SU-DHL-6 (cell line): ENCODE measurements at regions not wholly inside any gene's neighbourhood (a gene's known extent, or its start where the extent isn't known, plus 50 kb on each side); places are given as distances from the start of the nearest gene placed in this dataset.

Experiments
- EZH2phosphoT487 ChIP-seq: fragments of 200-600 bp; sonication (generic), shearing (Covaris generic); conservative IDR thresholded peaks from 2 replicates; pipeline ENCODE4 v1.6.1; 2018; ENCODE audit warnings: mild to moderate bottlenecking, antibody characterized with exemption, low read length, moderate library complexity, mixed read lengths
- TF ChIP-seq, protein P1 (sequence below): fragments of 200-600 bp; sonication (generic); IDR thresholded peaks from one replicate; pipeline ENCODE4 v1.5.1; 2017; ENCODE audit warnings: antibody characterized with exemption, mild to moderate bottlenecking, low read length, moderate library complexity; ENCODE audit not compliant: insufficient read depth, poor library complexity, severe bottlenecking

DNA sequence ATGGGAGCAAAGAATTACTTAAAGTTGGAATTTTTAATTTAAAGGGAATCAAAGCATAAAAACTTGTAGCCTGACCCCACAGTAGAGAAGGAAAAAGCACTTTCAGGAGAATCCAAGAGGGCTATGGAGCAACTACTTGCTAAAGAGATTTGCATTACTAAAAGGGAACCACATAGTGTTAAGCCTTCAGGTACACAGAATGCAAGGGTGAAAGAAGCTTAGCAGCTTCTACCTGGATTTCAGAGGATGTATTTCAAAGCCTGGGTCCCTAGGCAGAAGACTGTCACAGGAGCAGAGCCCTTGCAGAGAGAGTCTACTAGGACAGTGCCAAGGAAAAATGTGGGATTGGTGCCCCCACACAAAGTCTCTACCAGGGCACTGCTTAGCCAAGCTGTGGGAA is 575.0 kb downstream of the GBE1 start:
- TF ChIP-seq, protein P1, sequence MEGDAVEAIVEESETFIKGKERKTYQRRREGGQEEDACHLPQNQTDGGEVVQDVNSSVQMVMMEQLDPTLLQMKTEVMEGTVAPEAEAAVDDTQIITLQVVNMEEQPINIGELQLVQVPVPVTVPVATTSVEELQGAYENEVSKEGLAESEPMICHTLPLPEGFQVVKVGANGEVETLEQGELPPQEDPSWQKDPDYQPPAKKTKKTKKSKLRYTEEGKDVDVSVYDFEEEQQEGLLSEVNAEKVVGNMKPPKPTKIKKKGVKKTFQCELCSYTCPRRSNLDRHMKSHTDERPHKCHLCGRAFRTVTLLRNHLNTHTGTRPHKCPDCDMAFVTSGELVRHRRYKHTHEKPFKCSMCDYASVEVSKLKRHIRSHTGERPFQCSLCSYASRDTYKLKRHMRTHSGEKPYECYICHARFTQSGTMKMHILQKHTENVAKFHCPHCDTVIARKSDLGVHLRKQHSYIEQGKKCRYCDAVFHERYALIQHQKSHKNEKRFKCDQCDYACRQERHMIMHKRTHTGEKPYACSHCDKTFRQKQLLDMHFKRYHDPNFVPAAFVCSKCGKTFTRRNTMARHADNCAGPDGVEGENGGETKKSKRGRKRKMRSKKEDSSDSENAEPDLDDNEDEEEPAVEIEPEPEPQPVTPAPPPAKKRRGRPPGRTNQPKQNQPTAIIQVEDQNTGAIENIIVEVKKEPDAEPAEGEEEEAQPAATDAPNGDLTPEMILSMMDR, result no peak
- no peak for TF ChIP-seq EZH2phosphoT487
